Thyroid gland (tissue), 4 donors: ENCODE measurements at regions not wholly inside any gene's neighbourhood (a gene's known extent, or its start where the extent isn't known, plus 50 kb on each side); places are given as distances from the start of the nearest gene placed in this dataset.

ENCODE experiments used
- DNase-seq, 2 donors: peaks; one replicate each; pipeline ENCODE4 v3.0.0-alpha.2; 2019
- H3K27ac ChIP-seq, 3 donors: fragments of 200-600 bp; sonication (generic); 1 replicate in 2 of 3; 2 replicates in 1 of 3; pipeline ENCODE4 v1.5.1; 2016 to 2019; ENCODE audit warnings: mild to moderate bottlenecking in 1 of 3, moderate library complexity in 1 of 3
- H3K27me3 ChIP-seq: fragments of 200-600 bp; sonication (generic); one replicate; pipeline ENCODE4 v1.5.1; 2019
- H3K36me3 ChIP-seq, 2 donors: fragments of 200-600 bp; sonication (generic); one replicate each; pipeline ENCODE4 v1.5.1; 2016 to 2019
- H3K4me1 ChIP-seq, 2 donors: fragments of 200-600 bp; sonication (generic); one replicate each; pipeline ENCODE4 v1.5.1; 2017 to 2019
- H3K4me3 ChIP-seq, 3 donors: fragments of 200-600 bp; sonication (generic); replicated peaks in 1 of 3; 1 replicate in 2 of 3; 2 replicates in 1 of 3; pipeline ENCODE4 v1.5.1; 2016; ENCODE audit warnings: mild to moderate bottlenecking in 1 of 3
- H3K9me3 ChIP-seq: fragments of 200-600 bp; sonication (generic); one replicate; pipeline ENCODE4 v1.5.1; 2017
- CTCF ChIP-seq, 6 experiments: fragments of 200-600 bp in 3 of 6; fragments of 450-650 bp in 3 of 6; sonication (generic) in 3 of 6; IDR thresholded peaks; one replicate each; pipeline ENCODE4 v1.5.1; 2016 to 2019; ENCODE audit warnings: antibody characterized with exemption in 6 of 6, mild to moderate bottlenecking in 2 of 6, inconsistent platforms in 1 of 6, moderate library complexity in 1 of 6
- POLR2A ChIP-seq, 2 donors: fragments of 450-650 bp; IDR thresholded peaks; one replicate each; pipeline ENCODE4 v1.6.1; 2017; ENCODE audit warnings: antibody characterized with exemption in 2 of 2, mild to moderate bottlenecking in 2 of 2, moderate library complexity in 1 of 2
- WGBS, 2 donors: methylation state at CpG; one replicate each; pipeline ENCODE4 v1.1.5; 2017; 5-methylcytosine and 5-hydroxymethylcytosine counted together
- intact Hi-C: fragments of 100-400 bp; cut with DNase I; formaldehyde crosslinking; loops from one replicate; pipeline ENCODE4 v1.15.1; 2023

- WGBS, 2 donors, result 64 to 93% methylated on average over 4 of the region's 4 CpGs
- intact Hi-C loops, result no loop called here
These were observed 252.8 kb downstream of the AEBP2 start for GRCh38 chr12:19692091-19692490.

GRCh38 chr12:19692566-19692965 is 253.3 kb downstream of the AEBP2 start:
- no peaks in the 10 kb centered on the region for H3K9me3 ChIP-seq
- intact Hi-C loops, result no loop called here
- no peaks in the 10 kb centered on the region for H3K4me1 ChIP-seq
- no peak overlapping the region for H3K27ac ChIP-seq
- WGBS, 2 donors, result 86 to 89% methylated on average over 1 of the region's 1 CpG
- TF ChIP-seq CTCF (IDR thresholded peaks at IDR 0.05) (no peak), POLR2A (IDR thresholded peaks at IDR 0.05) (no peak)
- H3K27me3 ChIP-seq, result no peaks in the 10 kb centered on the region
- H3K36me3 ChIP-seq, result no peaks in the 10 kb centered on the region
- no peak for DNase-seq
- H3K4me3 ChIP-seq, result no peak overlapping the region

More at GRCh38 chr12:19692091-19692490, 252.8 kb downstream of the AEBP2 start:
- no peaks in the 10 kb centered on the region for H3K36me3 ChIP-seq
- no peak for TF ChIP-seq POLR2A (IDR thresholded peaks at IDR 0.05)
- no peak for TF ChIP-seq CTCF (IDR thresholded peaks at IDR 0.05)
- DNase-seq, result no peak
- H3K4me3 ChIP-seq, result no peak overlapping the region
- H3K9me3 ChIP-seq, result no peaks in the 10 kb centered on the region
- H3K4me1 ChIP-seq, result no peaks in the 10 kb centered on the region
- H3K27me3 ChIP-seq, result no peaks in the 10 kb centered on the region
- no peak overlapping the region for H3K27ac ChIP-seq

- 76 to 77% methylated on average over 3 of the region's 3 CpGs for WGBS, 2 donors
- Histone ChIP-seq H3K9me3 (no peaks in the 10 kb centered on the region), H3K27ac (no peak overlapping the region), H3K4me1 (no peaks in the 10 kb centered on the region), H3K36me3 (no peaks in the 10 kb centered on the region), H3K4me3 (no peak overlapping the region), H3K27me3 (no peaks in the 10 kb centered on the region)
- intact Hi-C loops, result no loop called here
- no peak for DNase-seq
- no peak for TF ChIP-seq POLR2A (IDR thresholded peaks at IDR 0.05)
- no peak for TF ChIP-seq CTCF (IDR thresholded peaks at IDR 0.05)
These were observed 255.3 kb downstream of the AEBP2 start for GRCh38 chr12:19694627-19695026.

- H3K27ac ChIP-seq, result no peak overlapping the region
- no peaks in the 10 kb centered on the region for H3K9me3 ChIP-seq
- H3K36me3 ChIP-seq, result no peaks in the 10 kb centered on the region
- no peak for DNase-seq
- 73% methylated on average over 3 of the region's 3 CpGs for WGBS, 2 donors
- TF ChIP-seq POLR2A (IDR thresholded peaks at IDR 0.05) (no peak), CTCF (IDR thresholded peaks at IDR 0.05) (no peak)
- intact Hi-C loops, result no loop called here
- H3K4me1 ChIP-seq, result no peaks in the 10 kb centered on the region
- no peaks in the 10 kb centered on the region for H3K27me3 ChIP-seq
- no peak overlapping the region for H3K4me3 ChIP-seq
These were observed 256.2 kb downstream of the AEBP2 start for GRCh38 chr12:19695244-19696098.

- no peak overlapping the region for H3K4me3 ChIP-seq
- H3K36me3 ChIP-seq, result no peaks in the 10 kb centered on the region
- H3K27ac ChIP-seq, result no peak overlapping the region
- TF ChIP-seq POLR2A (IDR thresholded peaks at IDR 0.05), result no peak
- no peak for TF ChIP-seq CTCF (IDR thresholded peaks at IDR 0.05)
- no peaks in the 10 kb centered on the region for H3K4me1 ChIP-seq
- WGBS, 2 donors, result 88% methylated on average over 4 of the region's 4 CpGs; no CpG with 5 or more reads in 1 of the 2 donors
- no peak for DNase-seq
- H3K27me3 ChIP-seq, result no peaks in the 10 kb centered on the region
- H3K9me3 ChIP-seq, result no peaks in the 10 kb centered on the region
- intact Hi-C loops, result no loop called here
These were observed 261.7 kb downstream of the AEBP2 start for GRCh38 chr12:19700969-19701368.
